ENCODE measurements at regions not wholly inside any gene's neighbourhood (a gene's known extent, or its start where the extent isn't known, plus 50 kb on each side); places are given as distances from the start of the nearest gene placed in this dataset.
A peak's percentile ranks its signal among the peaks of the same experiment; 100 is the strongest.

DNA sequence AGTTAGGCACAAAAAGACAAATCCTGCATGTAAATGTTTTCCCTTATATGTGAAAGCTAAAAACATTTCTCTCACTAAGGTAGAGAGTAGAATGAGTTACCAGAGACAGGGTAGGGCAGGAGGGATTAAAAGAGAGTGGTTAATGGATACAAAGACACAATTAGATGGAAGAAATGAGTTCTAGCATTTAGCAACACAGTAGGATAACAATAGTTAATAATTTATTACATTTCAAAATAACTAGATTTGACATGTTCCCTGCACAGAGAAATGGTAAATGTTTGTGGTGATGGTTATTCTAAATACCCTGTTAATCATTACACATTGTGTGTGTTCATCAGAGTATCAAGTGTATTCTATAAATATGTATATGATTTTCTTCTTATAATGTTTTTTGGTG is 1400.7 kb downstream of the OTOL1 start:
- H3K4me3 ChIP-seq = no peak overlapping the region
- no peak for ATAC-seq (ENCODE audit: insufficient read depth, low FRiP score)
- H3K27ac ChIP-seq (ENCODE audit: low read depth in 1 of 2, low read length in 1 of 2) = no peak overlapping the region

DNA sequence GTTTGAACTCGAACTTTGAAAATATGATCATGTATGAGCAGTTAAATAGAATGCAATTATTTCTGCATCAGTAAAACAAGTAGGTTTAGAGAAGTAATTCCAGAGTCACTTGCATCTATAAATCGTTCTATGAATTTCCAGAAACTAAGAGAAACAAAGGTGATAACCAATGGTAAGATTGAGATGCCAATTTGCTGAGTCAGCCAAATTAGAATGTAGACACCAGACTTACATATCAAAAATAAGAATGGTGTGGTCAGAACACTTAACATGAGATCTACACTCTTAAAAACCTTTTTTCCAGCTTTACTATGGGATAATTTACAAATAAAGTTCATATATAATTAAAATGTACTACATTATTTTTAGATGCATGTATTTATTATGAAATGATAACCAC is 1435.9 kb downstream of the OTOL1 start:
- H3K27me3 ChIP-seq (ENCODE audit: control insufficient read depth in 3 of 3, insufficient read depth in 3 of 3, low read length in 2 of 3) = no peaks in the 10 kb centered on the region
- H3K36me3 ChIP-seq (ENCODE audit: control insufficient read depth in 4 of 4, insufficient read depth in 4 of 4, low read length in 4 of 4) = no peaks in the 10 kb centered on the region
- ATAC-seq (ENCODE audit: insufficient read depth, low FRiP score) (no peak), DNase-seq (no peak)
- no peaks in the 10 kb centered on the region for H3K9me3 ChIP-seq (ENCODE audit: control insufficient read depth in 4 of 4, insufficient read depth in 3 of 4, low read length in 3 of 4)
- H3K9ac ChIP-seq (ENCODE audit: insufficient read depth in 1 of 2, low read length in 2 of 2) = no peak overlapping the region
- peaks cover 0 to 36% (median 3%) of the 10 kb centered on the region in 5 donors for H3K4me1 ChIP-seq (ENCODE audit: control insufficient read depth in 5 of 5, insufficient read depth in 5 of 5, low read length in 5 of 5)
- 70 to 74% methylated on average over 2 of the region's 2 CpGs for WGBS, 2 donors
- no peak overlapping the region for H3K27ac ChIP-seq (ENCODE audit: low read depth in 1 of 2, low read length in 1 of 2)
- TF ChIP-seq, protein P1, sequence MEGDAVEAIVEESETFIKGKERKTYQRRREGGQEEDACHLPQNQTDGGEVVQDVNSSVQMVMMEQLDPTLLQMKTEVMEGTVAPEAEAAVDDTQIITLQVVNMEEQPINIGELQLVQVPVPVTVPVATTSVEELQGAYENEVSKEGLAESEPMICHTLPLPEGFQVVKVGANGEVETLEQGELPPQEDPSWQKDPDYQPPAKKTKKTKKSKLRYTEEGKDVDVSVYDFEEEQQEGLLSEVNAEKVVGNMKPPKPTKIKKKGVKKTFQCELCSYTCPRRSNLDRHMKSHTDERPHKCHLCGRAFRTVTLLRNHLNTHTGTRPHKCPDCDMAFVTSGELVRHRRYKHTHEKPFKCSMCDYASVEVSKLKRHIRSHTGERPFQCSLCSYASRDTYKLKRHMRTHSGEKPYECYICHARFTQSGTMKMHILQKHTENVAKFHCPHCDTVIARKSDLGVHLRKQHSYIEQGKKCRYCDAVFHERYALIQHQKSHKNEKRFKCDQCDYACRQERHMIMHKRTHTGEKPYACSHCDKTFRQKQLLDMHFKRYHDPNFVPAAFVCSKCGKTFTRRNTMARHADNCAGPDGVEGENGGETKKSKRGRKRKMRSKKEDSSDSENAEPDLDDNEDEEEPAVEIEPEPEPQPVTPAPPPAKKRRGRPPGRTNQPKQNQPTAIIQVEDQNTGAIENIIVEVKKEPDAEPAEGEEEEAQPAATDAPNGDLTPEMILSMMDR (IDR thresholded peaks at IDR 0.05; ENCODE audit: control extremely low read depth, extremely low read depth) = no peak
- no peak overlapping the region for H3K4me3 ChIP-seq

More for the DNA sequence above, 1400.7 kb downstream of the OTOL1 start:
- H3K27me3 ChIP-seq (ENCODE audit: control insufficient read depth in 3 of 3, insufficient read depth in 3 of 3, low read length in 2 of 3) = no peaks in the 10 kb centered on the region
- H3K9ac ChIP-seq (ENCODE audit: insufficient read depth in 1 of 2, low read length in 2 of 2) = no peak overlapping the region
- no peaks in the 10 kb centered on the region for H3K4me1 ChIP-seq (ENCODE audit: control insufficient read depth in 5 of 5, insufficient read depth in 5 of 5, low read length in 5 of 5)
- H3K9me3 ChIP-seq (ENCODE audit: control insufficient read depth in 4 of 4, insufficient read depth in 3 of 4, low read length in 3 of 4) = peaks cover 0 to 2% (median 1%) of the 10 kb centered on the region in 4 donors
- TF ChIP-seq, protein P1 (IDR thresholded peaks at IDR 0.05; ENCODE audit: control extremely low read depth, extremely low read depth) = no peak
- no peaks in the 10 kb centered on the region for H3K36me3 ChIP-seq (ENCODE audit: control insufficient read depth in 4 of 4, insufficient read depth in 4 of 4, low read length in 4 of 4)
- no peak for DNase-seq

DNA sequence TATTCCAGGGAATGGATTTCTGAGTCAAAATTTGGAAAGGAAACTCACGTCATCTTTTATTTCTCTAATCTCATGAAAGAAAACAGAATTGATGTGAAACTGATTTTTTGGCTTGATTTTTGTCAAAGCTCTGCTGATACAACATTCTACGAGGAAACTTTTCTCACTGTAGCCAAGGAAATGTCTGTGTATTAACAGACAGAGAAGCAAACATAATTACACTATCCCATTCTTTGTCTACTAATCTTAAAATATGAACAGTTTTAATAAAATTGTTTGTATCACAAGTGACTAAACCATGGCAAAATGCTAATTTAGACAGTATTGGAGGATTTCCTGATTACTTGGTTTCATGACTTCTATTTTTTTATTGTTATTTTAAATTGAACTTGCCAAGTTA is 1437.0 kb downstream of the OTOL1 start:
- ATAC-seq (ENCODE audit: insufficient read depth, low FRiP score) = no peak
- peak in 2 of 3 donors; percentile 74 to 76 for DNase-seq
- WGBS, 2 donors = 66 to 83% methylated on average over 2 of the region's 2 CpGs
- no peaks in the 10 kb centered on the region for H3K36me3 ChIP-seq (ENCODE audit: control insufficient read depth in 4 of 4, insufficient read depth in 4 of 4, low read length in 4 of 4)
- no peak overlapping the region for H3K27ac ChIP-seq (ENCODE audit: low read depth in 1 of 2, low read length in 1 of 2)
- TF ChIP-seq, protein P1 (IDR thresholded peaks at IDR 0.05; ENCODE audit: control extremely low read depth, extremely low read depth) = no peak
- H3K9ac ChIP-seq (ENCODE audit: insufficient read depth in 1 of 2, low read length in 2 of 2) = peak overlapping the region in 1 of 2 donors; percentile 42
- no peaks in the 10 kb centered on the region for H3K27me3 ChIP-seq (ENCODE audit: control insufficient read depth in 3 of 3, insufficient read depth in 3 of 3, low read length in 2 of 3)
- H3K4me1 ChIP-seq (ENCODE audit: control insufficient read depth in 5 of 5, insufficient read depth in 5 of 5, low read length in 5 of 5) = peaks cover 0 to 45% (median 3%) of the 10 kb centered on the region in 5 donors
- H3K4me3 ChIP-seq = no peak overlapping the region
- H3K9me3 ChIP-seq (ENCODE audit: control insufficient read depth in 4 of 4, insufficient read depth in 3 of 4, low read length in 3 of 4) = no peaks in the 10 kb centered on the region

DNA sequence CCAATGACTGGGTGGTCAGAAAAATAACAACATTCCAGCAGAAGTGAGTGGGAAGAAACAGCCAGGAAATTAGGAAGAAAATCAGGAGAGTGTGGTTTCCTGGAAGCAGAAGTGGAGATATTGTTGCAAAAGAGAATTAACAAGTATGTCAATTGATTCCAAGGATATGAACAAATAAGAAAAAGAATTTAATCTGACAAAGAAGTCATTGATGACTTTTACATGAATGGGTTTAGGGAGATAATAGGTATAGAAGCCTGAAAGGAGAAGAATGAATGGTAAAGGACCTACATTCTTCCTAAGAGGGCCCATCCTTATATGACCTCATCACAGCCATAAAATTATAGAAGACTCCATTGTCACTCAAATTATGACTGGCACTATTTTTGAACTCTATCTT is 1440.1 kb downstream of the OTOL1 start:
- peaks cover 0 to 27% (median 0%) of the 10 kb centered on the region in 5 donors for H3K4me1 ChIP-seq (ENCODE audit: control insufficient read depth in 5 of 5, insufficient read depth in 5 of 5, low read length in 5 of 5)
- no peaks in the 10 kb centered on the region for H3K36me3 ChIP-seq (ENCODE audit: control insufficient read depth in 4 of 4, insufficient read depth in 4 of 4, low read length in 4 of 4)
- no peak overlapping the region for H3K4me3 ChIP-seq
- no peak overlapping the region for H3K9ac ChIP-seq (ENCODE audit: insufficient read depth in 1 of 2, low read length in 2 of 2)
- no peak overlapping the region for H3K27ac ChIP-seq (ENCODE audit: low read depth in 1 of 2, low read length in 1 of 2)
- no peak for DNase-seq
- TF ChIP-seq, protein P1 (IDR thresholded peaks at IDR 0.05; ENCODE audit: control extremely low read depth, extremely low read depth) = no peak
- peaks cover 0 to 2% (median 0%) of the 10 kb centered on the region in 4 donors for H3K9me3 ChIP-seq (ENCODE audit: control insufficient read depth in 4 of 4, insufficient read depth in 3 of 4, low read length in 3 of 4)
- no peaks in the 10 kb centered on the region for H3K27me3 ChIP-seq (ENCODE audit: control insufficient read depth in 3 of 3, insufficient read depth in 3 of 3, low read length in 2 of 3)
- no peak for ATAC-seq (ENCODE audit: insufficient read depth, low FRiP score)
